ENCODE measurements at regions not wholly inside any gene's neighbourhood (a gene's known extent, or its start where the extent isn't known, plus 50 kb on each side); places are given as distances from the start of the nearest gene placed in this dataset.
"Not testable (repeated sequence)": the region's sequence is repeated elsewhere in the genome, so short reads cannot be mapped to it uniquely, and the experiment has no call there.

- not testable (repeated sequence) for DNase-seq (ENCODE audit: low read depth)
Observed at GRCh38 chr6:49097664-49098063, 365.4 kb downstream of the MMUT start.

DNA sequence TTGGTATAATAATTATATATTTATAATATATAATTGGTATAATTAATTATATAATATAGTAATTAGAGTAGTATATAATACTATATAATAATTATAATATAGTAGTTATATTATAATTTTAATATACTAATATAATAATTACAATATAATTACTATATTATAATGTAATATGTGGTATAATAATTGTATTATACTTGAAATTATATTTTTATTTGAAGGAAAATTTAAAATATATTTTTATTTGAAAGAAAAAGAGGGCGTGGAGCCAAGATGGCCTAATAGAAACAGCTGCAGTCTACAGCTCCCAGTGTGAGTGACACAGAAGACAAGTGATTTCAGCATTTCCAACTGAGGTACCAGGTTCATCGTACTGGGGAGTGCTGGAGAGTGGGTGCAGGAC lies 365.9 kb downstream of the MMUT start:
- DNase-seq (ENCODE audit: low read depth) = no peak

DNA sequence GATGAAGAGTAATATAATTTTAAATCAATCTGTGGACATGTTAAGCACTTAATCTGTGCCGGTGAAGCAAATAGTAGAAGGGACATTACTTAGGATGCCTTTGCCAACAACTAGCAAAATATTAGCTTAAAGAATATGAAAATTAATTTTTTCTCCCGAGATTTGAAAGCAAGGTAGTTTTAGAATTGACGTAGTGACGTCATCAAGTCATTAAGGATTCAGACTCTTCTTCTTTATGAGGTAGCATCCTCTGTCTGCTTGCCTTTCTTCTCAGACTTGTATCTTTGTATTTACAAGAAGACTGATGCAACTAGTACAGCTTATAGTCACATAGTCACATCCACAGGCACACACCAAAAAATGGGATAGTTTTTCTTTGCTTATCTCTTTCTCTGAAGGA lies 374.4 kb downstream of the MMUT start:
- no peak for DNase-seq (ENCODE audit: low read depth)

DNA sequence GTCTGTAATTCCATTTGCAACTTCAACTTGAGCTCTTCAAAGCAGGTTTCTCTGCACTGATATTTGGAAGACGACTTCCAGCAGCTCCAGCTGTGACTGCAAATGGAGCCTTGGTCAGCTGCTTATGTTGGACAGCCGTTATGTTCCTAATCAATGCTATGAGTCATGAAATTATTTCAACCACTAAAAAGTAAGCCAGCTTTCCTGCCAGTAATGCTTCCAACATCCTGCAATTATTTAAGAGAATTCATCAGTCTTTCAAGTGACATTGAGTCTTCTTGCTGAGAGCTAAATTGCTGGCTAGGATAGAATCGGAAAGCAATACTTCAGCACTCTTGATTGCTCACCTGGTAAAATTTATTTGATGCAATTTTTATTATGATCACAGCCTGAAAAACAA lies 375.7 kb downstream of the MMUT start:
- peak; percentile 12 for DNase-seq (ENCODE audit: low read depth)

DNA sequence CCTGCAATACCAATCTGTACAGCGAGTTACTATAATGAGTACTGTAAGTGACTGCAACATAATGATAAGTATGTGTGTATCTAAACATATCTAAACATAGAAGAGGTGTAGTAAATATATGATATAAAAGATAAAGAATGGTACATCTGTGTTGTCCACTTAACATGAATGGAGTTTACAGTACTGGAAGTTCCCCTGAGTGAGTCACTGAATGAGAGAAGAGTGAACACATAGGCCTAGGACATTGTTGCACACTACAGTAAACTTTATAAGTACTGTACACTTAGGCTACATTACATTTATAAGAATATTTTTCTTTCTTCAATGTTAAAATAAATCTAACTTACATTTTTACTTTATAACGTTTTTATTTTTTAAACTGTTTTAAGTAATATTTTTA lies 380.4 kb downstream of the MMUT start:
- DNase-seq (ENCODE audit: low read depth) = no peak

DNA sequence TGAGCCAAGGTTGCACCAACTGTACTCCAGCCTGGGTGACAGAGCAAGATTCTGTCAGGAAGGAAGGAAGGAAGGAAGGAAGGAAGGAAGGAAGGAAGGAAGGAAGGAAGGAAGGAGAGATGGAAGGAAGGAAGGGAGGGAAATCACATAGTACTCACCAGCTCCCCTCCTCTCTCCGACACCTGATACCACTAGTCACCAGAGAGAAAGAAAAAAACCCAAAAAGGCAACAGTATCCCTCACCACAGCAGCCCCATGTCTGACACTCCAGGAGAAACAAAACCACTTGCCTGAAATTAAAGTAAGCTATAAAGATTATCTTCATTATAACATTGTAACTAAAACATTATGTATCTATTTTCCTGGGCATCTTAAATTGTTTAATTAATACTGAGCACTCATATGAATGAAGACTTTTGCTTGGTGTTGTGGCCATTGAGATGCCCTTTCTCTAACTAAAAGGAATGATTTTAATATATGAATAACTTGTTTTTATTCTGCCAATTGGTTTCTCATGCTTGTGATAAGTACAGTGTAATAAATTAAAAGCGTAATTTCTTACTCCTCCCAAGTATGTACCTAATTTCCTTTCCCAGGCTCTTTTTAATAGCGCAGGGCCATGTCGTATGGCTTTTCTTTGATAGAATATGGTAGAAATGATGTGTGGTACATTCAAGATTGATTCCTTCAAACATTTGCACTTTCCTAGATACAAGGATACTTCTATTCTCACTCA lies 390.0 kb downstream of the MMUT start:
- no peak for DNase-seq (ENCODE audit: low read depth)

- DNase-seq (ENCODE audit: low read depth) = no peak
Observed at GRCh38 chr6:49072146-49072545, 390.9 kb downstream of the MMUT start.

- no peak for DNase-seq (ENCODE audit: low read depth)
Observed at GRCh38 chr6:49070411-49070810, 392.6 kb downstream of the MMUT start.

- DNase-seq (ENCODE audit: low read depth) = no peak
Observed at GRCh38 chr6:49054311-49054710, 408.7 kb downstream of the MMUT start.

- no peak for DNase-seq (ENCODE audit: low read depth)
Observed at GRCh38 chr6:49052901-49053300, 410.2 kb downstream of the MMUT start.

- no peak for DNase-seq (ENCODE audit: low read depth)
Observed at GRCh38 chr6:49051281-49051680, 411.8 kb downstream of the MMUT start.

DNA sequence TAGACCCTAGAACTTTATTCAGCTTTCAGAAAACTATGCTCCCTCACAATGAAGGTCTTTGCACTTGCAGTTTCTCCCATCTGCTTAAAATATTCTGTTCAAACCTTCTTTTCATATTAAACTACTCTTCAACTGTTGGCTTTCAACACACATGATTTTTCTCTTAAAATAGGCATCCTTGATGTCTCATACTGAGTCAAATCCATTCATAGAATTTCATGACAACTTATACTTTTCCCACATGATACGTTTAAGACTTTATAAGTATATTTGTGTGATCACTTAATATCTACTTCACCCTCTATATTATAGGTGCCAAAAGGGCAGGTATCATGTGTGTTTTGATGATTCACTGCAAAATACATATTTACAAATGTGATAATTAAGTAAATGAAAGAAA lies 412.5 kb downstream of the MMUT start:
- no peak for DNase-seq (ENCODE audit: low read depth)

GRCh38 chr6:49038294-49038822 lies 424.7 kb downstream of the MMUT start:
- no peak for DNase-seq (ENCODE audit: low read depth)

DNA sequence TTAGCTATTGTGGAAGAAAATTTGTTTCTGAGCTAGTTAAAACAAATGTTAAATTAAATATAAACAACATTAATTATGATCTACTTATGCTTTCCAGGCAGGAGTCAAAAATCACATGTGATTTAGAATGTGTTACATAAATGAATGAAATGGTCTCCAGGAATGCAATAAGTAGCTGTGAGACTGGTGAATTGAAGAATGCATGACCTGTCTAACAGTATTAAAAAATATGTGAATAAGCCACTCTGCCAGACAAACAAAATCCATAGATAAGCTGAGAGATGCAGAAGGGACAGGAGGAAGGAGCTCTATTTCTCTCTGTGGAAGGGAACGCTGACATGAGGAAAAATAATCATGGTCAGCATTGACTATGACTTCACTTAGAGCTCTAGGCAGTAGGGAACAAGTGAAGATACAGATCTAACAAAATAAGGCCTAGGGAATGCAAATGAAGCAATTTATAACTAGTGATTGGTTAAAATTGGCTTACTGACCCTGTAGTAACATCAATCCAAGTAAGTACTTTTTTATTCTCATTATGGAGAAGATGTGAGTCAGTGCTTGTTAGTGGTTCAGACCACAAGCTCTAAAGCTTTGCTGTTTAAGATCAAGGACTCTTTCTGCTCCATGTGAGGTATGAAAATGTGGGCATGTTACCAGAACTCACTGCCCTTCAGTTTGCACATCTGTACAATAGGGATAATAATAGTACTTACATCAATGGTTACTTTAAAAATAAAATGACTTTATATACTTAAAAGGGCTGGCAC lies 432.6 kb downstream of the MMUT start:
- peak; percentile 10 for DNase-seq (ENCODE audit: low read depth)

- DNase-seq (ENCODE audit: low read depth) = no peak
Observed at GRCh38 chr6:49027644-49028043, 435.4 kb downstream of the MMUT start.

GRCh38 chr6:49025273-49026240 lies 437.5 kb downstream of the MMUT start:
- DNase-seq (ENCODE audit: low read depth) = no peak

DNA sequence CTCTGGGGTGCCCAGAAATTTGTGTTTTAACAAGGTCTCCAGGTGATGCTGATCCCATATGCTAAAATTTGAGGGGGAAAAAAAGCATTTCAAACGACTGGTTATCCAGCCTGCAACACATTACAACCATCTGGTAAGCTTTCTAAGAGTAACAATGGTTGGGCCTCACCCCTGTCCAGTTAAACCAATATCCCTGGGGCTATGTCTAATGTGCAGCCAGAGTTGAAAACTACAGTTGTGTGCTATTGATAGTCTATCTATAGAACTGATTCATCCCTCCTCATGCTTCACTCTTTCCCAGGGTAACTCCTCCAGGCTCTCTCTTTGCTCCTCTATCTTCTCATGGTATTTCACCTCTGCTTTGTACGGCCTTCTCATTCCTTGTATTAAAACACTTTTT lies 458.3 kb downstream of the MMUT start:
- DNase-seq (ENCODE audit: low read depth) = no peak

GRCh38 chr6:49003348-49003747 lies 459.7 kb downstream of the MMUT start:
- DNase-seq (ENCODE audit: low read depth) = no peak

GRCh38 chr6:49001856-49002541 lies 461.1 kb downstream of the MMUT start:
- DNase-seq (ENCODE audit: low read depth) = peak; percentile 79

DNA sequence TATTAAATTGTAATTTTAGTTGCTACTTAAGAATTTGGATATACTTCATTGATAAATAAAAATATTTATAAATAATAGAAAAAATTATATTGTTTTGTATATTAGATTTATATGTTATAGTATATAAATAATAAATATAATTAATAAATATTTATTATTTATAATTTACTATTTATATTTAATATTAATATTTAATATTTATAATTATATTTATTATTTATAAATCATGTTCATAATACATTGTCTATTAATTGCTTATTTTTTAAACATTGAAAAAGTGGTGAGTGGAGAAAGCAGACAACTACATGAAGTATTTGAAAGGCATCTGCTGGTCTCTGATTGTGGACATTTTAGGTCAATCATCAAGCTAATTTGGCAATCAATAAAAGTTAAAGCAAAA lies 464.5 kb downstream of the MMUT start:
- DNase-seq (ENCODE audit: low read depth) = no peak

DNA sequence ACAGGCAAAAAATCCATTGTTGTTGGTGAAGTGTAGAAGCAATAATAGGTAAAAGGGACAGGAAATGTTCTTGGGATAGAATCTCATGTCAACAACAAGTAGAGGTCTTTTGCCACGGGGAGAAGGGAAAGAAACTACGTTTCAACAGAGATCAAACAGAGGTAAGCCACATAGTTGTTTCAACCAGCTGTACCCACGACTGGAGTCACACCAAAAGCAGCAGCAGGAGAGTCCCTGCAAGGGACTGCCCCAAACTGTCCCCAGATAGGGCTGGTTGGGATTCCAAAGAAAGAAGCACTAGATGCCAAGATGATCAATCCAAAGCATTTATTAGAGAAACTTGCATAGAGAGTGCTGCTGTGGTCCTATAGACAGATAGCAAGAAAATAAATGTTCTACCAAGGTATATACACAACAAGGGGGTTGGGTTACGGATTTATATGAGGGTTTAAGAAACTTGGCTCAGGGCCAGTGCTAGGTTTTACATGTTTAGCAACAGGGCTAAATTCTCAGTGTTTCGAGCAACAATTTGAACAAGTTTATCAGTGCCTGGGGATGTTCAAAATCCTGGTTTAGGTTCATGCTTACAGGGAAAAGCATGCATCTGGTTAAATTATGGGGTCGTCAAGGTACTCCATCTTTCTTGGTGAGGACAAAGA lies 466.5 kb downstream of the MMUT start:
- DNase-seq (ENCODE audit: low read depth) = no peak

All from stromal cell of bone marrow (primary cell).